COR-L47 (cell line): ENCODE measurements at regions not wholly inside any gene's neighbourhood (a gene's known extent, or its start where the extent isn't known, plus 50 kb on each side); places are given as distances from the start of the nearest gene placed in this dataset.

Experiments
- DNase-seq: peaks from one replicate; lab custom pipeline; 2025; lab: John Stamatoyannopoulos, UW

DNA sequence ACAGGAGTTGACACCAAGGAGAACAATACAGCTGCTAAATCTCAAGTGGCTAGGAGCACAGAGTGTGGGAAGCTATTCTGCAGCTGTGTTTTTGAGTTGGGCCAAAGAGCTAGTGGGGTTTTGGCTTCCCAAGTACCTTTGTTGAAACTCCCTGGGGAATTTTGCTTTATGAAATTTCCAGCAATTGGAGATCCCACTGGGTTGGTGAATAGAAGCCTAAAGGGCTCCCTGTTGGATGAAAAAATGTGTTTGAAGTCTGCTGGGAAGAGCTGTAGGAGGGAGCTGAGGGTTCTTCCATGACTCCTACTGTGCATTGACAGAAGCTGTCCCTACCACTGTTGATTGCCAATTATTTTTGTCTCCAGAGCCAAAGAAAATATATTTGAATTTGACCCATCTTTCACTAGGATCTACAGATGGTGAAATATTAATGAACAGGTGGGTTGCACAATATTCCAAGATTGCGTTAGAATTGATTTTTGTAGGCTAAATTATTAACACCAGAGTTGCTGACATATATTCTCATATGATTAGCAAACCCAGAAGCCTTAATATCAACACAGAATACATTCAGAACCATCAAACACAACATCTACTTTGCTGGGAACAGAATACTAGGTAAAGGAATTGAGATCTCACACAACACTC, 95.4 kb upstream of the CYP1B1 start:
- no peak for DNase-seq

DNA sequence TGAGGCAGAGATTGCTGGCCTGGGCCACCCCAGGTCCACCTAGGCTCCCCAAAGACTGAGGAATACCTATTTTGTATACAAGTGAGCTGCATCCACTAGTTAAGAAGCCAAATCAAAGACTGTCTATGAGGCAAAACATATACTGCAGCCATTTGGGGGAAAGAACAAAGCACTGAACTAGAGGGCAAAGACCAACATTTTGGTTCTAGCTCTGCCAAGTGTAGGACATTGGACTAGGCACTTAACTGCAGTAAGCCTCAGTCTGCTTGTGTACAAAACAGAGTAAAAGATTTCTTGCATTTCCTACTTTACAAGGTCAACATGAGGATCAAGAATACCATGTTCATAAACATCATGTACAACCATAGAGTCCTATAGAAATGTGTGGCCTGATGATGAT, 94.8 kb upstream of the CYP1B1 start:
- no peak for DNase-seq

DNA sequence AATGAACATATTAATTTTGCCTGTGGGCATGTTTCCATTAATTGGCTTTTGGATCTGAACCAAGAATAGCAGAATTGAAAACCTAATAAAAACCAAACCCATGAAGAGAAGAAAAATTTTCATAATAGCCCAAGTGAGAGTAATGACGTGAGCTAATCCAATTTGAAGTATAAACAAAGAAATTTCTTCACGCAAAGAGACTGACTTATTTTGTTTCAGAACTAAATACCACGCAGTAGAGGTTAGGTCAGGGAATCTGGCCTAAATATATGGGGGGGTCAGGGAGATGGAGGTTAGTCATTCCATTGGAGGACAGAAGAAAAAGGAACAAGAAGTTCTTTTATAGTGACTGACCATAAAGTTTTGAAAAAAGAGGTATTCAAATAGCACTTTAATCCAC, 94.1 kb upstream of the CYP1B1 start:
- DNase-seq = no peak

DNA sequence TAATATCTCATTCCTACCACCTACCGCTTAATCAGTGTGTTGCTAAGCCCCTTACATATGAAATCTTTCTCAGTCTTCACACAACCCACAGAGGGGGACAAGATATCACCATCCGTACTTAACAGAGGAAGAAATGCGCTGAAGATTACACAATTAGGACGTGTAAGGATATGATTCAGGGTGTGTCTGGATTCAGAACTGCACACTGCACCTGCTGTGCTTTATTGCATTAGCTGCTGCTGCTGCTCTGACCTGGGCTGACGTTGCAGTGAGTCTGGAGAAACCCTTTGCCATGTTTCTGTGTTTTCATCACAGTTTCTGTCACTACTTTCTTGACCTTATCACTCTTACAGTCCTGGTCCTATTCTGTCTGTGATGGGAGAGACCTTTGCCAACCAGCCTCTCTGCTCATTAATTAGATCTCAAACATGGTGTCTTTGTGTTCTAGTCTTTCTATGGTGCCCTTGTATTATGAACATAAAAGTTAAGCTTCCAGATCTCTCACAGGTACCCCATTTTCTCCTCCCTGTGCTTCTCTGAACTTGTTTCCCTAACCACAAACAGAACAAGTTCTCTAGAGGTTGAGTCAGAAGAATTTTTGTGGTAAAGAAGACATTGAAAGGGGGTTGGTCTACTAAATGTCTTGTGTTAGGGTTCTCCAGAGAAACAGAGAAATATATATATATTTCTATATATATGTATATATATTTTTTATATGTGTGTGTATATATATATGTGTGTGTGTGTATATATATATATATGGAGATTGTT, 92.9 kb upstream of the CYP1B1 start:
- DNase-seq = no peak

DNA sequence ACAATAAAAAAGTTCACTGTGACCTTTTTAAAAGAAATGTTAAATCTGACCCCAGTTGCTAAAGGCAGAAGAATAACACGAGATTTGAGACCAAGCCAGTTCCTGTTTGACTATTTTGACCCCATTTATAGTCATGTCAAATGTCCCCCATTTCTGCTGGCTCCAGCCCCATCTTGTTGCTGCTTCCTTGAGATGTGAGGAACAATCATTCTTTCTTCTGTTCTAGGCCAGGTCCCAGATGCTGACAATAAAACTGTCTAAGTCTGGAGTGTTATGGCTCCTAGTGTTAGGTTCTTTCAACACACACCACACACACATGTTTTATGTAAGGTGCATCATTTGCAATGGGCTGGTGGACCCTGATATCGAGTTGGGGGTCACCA, 92.0 kb upstream of the CYP1B1 start:
- DNase-seq = no peak

DNA sequence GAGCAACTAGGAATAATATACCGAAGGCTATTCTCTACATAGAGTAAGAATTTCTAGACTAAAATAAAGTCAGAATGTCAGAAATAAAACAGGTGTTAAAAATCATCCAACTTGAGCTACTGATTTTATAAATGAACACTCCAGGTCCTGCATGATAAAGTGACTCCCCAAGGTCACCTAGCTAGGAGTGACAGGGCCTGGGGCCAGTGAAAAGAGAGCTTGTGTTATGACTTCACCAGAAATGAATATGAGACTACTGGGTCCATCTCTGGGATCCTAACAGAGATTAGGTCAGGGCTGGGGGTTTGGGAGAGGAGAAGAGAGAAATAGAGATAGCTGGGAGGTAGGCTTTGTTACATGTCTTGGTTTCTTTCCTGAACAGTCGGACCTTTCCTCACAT, 89.7 kb upstream of the CYP1B1 start:
- no peak for DNase-seq

DNA sequence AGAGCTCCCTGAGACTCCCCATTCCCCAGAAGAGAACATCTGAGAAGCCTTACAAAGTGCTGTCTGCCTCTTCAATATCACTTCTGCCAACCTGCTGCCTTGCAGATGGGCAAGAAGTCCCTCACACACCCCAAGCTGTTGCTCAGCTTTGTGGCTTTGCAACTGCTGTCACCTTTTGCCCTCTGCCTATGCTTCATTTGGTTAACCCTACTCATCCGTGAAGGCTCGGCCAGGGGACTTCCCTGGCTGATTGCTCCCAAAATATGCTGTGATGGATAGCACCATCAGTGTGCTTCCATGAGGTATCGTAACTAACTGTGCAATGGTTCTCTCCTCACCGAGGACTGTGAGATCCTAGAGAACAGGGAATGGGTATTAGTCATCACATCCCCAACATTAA, 88.9 kb upstream of the CYP1B1 start:
- DNase-seq = no peak

DNA sequence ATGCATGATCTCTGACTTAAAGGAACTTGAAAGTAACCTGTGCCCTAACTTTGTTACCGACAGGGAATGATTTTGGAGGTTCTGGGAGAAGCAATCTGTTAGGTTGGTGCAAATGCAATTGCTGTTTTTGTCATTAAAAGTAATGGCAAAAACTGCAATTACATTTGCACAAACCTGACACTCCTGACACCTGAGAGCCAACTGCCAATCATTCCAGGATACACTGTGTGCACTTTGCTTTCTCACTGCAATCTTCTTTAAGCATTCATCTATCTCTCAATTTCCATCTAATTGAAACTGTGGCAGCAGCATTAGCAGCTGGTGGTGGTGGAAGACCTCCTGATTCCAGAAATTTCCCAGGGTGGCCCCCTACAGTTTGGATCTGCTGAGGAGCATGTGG, 87.6 kb upstream of the CYP1B1 start:
- no peak for DNase-seq

DNA sequence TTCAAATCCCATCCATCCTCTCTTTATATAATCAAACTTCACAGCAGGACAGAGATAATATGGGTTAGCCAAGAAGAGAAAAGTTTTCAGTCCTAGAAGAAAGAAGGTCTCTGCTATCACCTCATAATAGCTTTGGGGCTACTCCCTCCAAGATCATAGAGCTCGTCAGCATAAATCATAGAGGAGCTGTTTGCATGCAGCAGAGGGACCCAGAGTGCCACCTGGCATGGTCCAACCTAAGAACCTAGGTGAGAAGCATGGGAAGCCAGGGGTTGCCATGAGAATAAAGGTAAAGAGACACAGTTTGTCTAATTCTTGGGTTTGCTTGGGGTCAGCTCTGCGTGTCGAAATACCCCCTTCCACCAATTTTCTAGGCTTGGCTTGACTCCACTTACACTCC, 87.1 kb upstream of the CYP1B1 start:
- no peak for DNase-seq

DNA sequence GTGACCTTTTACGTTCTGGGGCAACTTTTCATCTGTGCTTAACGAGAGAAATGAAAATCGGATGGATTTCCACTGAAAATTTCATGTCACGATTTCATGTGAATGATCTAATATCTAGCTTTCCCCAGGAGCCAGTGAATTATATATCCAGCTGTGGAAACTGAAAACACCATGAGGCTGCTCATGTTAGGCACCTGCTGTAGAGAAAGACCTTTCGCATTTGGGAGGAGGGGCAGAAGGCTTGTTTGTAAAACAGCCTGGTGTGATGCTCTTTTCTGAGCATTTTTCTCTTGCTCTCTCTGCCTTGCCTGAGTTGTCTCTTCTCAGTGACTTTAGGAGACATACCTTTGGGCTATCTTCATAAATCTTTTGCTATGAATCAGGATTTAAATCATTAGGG, 84.6 kb upstream of the CYP1B1 start:
- DNase-seq = no peak

DNA sequence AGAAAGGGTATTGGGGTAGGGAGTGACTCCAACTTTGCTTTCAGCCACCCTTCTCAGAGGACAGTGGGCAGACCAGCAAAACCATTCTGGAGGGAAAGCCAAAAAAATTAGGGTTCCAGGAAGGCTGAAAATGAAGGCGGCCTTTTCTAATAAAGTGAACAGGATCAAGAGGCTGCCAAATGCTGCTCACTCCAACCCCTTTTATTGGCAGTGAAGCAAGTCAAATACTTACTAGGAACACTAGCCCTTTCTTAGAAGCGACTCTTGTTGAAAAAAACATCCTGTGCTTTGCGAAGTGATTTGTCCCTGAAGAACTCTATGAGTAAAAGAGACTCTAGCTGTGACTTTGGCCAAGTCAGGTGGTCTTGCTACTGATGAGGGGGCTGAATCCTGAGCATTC, 83.6 kb upstream of the CYP1B1 start:
- no peak for DNase-seq

DNA sequence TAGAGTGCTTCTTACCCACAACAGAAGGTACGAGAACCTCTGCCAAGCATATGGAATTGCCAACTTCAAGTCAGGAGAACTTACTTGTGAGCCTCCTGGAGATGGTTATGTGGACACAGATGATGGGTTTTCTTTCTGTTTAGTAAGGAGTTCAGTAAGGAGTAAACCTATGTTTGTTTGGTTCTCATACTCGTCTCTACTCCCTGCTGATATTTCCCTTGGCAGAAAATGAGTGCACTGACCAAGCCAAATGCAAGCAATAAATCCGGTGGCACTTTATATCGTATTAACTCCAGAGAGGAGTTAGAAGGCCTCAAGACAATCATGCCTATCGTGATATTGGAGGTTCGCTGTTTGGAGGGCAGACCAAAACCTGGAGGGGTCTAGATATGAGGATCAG, 83.2 kb upstream of the CYP1B1 start:
- no peak for DNase-seq

DNA sequence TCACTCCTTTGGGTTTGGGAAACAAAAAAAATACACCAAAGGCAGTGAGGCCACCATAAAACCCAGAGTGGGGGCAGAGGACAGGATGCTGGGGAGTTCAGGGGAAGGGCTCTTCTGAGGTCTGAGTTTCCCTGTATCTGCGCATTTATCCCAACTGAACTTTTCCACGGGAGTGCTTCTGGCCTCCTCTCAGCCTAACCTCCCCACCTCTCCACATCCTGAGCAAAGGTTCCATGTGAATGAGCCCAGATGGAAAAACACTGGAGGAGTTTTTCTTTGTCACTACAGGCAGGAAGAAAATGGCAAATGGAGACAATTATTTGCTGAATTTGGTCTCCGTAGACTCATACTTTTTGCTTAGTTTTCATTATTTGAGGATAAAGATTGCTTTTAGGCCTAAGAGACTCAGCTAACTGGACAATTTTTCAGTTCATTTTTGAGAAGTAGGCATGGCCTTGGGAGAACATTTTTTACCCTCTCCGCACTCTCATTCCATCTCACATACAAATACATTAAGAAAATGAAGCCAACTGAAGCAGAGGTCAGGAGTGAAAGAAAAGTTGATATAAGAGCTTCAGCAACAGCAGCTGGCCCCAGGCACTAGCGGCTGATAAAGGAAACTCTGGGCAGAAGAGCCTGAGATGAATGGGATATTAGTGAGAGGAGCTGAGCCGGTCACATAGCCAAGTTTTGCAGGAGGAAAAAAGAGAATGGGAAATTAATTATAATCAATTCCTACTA, 82.6 kb upstream of the CYP1B1 start:
- no peak for DNase-seq

DNA sequence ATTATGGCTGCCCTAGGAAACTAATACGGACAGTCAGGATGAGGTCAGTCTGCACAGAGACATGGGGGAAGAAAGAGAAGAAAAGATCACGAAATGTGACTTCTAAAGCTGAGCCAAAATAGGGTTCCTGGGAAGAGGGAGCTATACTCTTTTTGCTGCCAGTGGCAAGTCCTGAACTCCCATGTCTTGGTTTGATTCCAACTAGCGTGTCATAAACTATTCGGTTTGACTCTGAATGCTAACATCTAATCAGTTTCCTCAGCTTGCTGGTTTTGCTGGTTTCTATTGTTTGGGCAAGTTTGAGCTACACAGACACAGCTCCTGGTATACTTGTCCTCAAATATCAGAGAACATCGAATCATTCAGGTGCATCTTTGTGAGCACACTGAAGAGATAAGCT, 80.5 kb upstream of the CYP1B1 start:
- no peak for DNase-seq

DNA sequence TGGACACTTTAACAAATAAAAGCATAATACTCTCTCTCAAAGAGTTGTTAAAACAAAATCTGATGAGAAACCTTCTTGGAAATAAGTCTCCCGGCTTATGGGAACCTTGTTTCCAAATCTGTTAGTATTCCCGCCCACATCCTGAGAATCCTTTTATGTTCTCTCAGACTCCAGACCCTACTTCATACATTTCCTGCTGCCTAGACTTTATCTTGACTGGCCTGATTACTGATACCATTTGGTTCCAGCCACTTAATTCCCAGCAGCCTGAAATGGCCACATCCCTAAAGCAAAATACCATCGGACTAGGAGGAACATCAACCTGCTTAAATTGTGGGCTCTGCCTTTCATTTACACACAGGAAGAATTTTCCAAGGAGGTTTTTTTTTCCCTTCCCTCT, 79.1 kb upstream of the CYP1B1 start:
- no peak for DNase-seq

DNA sequence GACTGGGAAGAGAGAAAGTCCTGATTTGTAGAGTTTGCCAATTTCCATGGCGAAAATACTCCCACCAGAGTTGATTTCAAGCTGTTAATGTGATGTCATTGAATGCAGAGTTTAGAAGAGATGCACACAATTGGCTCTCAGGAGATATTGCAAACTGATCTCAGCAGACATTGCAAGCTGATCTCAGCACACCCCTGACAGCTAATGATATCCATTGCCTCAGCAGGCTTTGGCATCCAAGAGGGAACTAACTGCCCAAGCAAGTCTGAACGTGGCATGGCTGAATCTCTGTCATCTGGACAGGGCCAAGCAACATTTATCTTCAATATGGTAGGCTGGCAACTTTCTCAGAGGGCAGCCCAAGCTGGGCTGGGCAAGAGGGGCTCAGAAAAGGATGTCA, 78.4 kb upstream of the CYP1B1 start:
- no peak for DNase-seq

DNA sequence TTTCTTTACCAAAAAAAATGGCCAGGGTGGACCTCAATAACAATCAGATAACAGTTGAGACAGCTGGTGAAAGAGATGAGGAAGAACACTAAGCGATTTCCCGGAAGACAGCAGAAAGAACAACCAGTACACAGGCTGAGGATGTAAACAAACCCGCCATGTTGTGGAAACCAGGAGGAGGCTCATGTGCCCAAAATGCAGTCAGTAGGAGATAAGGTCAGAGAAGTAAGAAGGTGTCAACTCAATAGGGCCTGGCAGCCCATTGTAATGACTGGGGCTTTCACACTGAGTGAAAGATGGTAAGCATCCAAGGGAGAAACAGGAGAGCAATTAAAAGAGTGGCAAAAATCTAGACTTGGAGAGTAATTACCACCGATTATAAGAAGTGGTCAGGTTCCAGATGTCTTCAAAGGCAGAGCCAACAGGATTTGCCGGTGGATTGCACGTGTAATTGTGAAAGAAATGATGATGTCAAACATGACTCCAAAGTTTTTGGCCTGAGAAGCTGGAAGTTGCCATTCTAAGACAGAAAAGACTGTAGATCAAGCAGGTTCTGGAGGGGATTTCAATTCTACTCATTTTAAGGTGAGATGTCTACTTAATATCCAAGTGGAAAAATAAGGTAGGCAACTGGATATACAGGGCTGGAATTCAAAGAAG, 77.7 kb upstream of the CYP1B1 start:
- DNase-seq = no peak

DNA sequence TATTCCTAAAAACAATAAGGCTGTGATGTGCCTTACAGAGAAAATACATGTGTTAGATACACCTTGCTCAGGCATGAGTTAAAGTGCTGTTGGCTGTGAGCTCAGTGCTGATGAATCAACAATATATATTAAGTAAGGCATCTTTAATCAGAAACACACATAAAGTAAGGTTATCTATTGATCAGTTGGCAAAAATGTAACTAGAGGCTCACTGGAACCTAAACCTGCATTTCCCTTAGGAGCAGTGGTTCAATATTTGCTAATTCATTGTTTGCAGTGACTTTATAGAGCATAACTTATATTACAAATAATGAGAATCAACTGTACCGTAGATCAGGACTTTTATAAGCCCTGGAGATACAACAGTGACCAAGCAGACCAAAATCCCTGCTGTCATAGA, 77.0 kb upstream of the CYP1B1 start:
- no peak for DNase-seq

DNA sequence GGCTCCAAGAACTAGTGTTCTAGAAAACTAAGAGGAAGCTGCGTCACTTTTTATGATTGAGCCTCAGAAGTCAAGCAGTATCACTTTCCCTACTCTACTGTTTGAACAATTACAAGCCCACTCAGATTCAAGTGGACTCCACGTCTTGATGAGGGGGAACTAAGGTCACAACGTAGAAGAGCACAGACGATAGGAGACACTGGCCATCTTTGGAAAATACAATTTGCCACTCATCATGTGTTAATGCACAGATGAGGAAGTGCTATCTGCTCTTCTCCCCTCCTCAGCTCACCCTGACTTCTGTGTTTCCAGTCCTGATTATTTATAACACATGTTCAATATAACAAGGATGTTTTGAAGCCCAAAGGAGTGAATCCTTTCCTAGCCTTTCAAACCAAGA, 76.1 kb upstream of the CYP1B1 start:
- no peak for DNase-seq

DNA sequence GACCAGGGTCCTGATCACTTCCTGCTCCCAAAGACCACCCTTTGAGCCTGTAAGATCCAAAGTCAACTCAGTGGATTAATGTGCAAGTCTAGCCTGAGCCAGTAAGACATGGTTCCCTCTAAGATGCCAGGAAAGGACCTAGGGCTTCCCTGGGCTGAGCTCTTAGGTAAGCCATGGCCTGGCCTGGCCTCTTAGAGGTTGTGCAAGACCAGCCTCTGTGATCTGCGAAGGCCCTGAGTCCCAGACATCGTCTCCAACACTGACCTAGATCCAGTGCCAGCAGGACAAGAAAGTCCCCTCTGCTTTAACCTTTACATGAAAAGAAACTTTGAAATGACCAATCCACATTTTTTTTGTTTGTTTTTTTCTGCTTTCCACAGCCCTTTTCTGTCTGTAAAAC, 73.6 kb upstream of the CYP1B1 start:
- DNase-seq = no peak

DNA sequence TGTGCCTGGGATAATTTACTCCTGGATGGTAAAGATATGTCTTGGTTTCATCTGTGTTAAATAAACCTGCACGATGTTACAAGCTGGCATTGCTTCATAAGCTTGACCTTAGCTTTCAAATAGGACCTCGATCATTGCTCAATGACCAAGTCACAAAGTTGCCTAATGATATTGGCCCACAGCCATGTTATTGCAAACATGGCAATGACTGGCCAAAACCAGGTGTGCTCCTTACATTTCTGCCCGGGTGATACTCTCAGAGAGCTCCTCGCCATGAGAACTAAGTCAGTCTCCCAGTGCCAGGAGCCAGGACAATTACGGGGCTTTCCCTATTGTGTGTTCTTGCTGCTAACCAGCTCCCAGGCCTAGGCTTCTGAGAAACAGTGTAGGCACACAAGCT, 72.5 kb upstream of the CYP1B1 start:
- no peak for DNase-seq

DNA sequence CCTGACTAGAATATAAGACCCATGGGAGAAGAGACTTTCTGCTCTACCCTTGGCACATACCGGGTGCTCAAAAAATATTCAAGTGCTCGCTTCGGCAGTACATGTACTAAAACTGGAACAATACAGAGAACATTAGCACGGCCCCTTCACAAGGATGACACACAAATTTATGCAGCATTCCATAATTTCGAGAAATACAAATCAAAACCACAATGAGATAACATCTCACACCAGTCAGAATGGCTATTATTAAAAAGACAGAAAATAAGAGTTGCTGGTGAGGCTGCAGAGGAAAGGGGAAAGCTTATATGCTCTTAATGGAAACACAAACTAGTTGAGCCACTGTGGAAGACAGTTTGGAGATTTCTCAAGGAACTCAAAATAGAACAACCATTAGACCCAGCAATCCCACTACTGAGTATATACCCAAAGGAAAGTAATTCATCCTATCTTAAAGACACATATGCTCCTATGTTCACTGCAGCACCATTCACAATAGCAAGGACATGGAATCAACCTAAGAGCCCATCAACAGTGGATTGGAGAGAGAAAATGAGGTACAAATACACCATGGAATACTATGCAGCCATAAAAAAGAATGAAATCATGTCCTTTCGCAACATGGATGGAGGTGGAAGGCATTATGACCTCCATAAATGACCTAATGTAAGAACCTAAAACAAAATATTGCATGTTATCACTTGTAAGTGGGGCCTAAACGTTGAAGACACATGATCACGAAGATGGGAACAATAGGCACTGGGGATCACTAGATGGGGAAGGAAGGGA, 71.6 kb upstream of the CYP1B1 start:
- no peak for DNase-seq
